Karpas-422 (cell line): ENCODE measurements at regions not wholly inside any gene's neighbourhood (a gene's known extent, or its start where the extent isn't known, plus 50 kb on each side); places are given as distances from the start of the nearest gene placed in this dataset.

ENCODE experiments used
- DNase-seq: peaks from one replicate; pipeline ENCODE4 v3.0.0-alpha.2; 2015
- H2AFZ ChIP-seq: fragments of 200-600 bp; sonication (generic); 2 replicates; pipeline ENCODE4 v1.6.1; 2014; ENCODE audit warnings: antibody characterized with exemption, low read length, mixed read lengths
- H3K27ac ChIP-seq: fragments of 200-600 bp; sonication (generic); 2 replicates; pipeline ENCODE4 v1.5.1; 2014; ENCODE audit warnings: mild to moderate bottlenecking, low read length, moderate library complexity
- H3K27me3 ChIP-seq: fragments of 200-600 bp; sonication (generic); 2 replicates; pipeline ENCODE4 v1.6.1; 2014; ENCODE audit warnings: low read length, mixed read lengths
- H3K36me3 ChIP-seq: fragments of 200-600 bp; sonication (generic); 2 replicates; pipeline ENCODE4 v1.6.1; 2014; ENCODE audit warnings: low read length, mixed read lengths; ENCODE audit not compliant: insufficient read depth
- H3K4me1 ChIP-seq: fragments of 200-600 bp; sonication (generic); 2 replicates; pipeline ENCODE4 v1.6.1; 2014; ENCODE audit warnings: mild to moderate bottlenecking, low read length, mixed read lengths
- H3K4me2 ChIP-seq: fragments of 200-600 bp; sonication (generic); 2 replicates; pipeline ENCODE4 v1.6.1; 2014; ENCODE audit warnings: low read length, low read depth, mild to moderate bottlenecking; ENCODE audit not compliant: poor library complexity, severe bottlenecking
- H3K4me3 ChIP-seq: fragments of 200-600 bp; sonication (generic); 2 replicates; pipeline ENCODE4 v1.5.1; 2014; ENCODE audit warnings: mild to moderate bottlenecking, antibody characterized with exemption, low read length, mixed read lengths
- H3K79me2 ChIP-seq: fragments of 200-600 bp; sonication (generic); 2 replicates; pipeline ENCODE4 v1.6.1; 2014; ENCODE audit warnings: mild to moderate bottlenecking, low read length, mixed read lengths
- H3K9ac ChIP-seq: fragments of 200-600 bp; sonication (generic); 2 replicates; pipeline ENCODE4 v1.6.0; 2014; ENCODE audit warnings: low read length
- H3K9me2 ChIP-seq: fragments of 200-600 bp; sonication (generic), shearing (Covaris generic); replicated peaks from 2 replicates; pipeline ENCODE4 v1.6.0; 2014; ENCODE audit warnings: mild to moderate bottlenecking, low read length, moderate library complexity; ENCODE audit not compliant: insufficient read depth
- H3K9me3 ChIP-seq: fragments of 300-700, 200-600 bp; sonication (generic); 2 replicates; pipeline ENCODE4 v1.6.1; 2014; ENCODE audit warnings: low read length, mixed read lengths
- H4K20me1 ChIP-seq: fragments of 200-600 bp; sonication (generic); 2 replicates; pipeline ENCODE4 v1.6.1; 2014; ENCODE audit warnings: mild to moderate bottlenecking, antibody characterized with exemption, low read length, low read depth; ENCODE audit not compliant: insufficient read depth

DNA sequence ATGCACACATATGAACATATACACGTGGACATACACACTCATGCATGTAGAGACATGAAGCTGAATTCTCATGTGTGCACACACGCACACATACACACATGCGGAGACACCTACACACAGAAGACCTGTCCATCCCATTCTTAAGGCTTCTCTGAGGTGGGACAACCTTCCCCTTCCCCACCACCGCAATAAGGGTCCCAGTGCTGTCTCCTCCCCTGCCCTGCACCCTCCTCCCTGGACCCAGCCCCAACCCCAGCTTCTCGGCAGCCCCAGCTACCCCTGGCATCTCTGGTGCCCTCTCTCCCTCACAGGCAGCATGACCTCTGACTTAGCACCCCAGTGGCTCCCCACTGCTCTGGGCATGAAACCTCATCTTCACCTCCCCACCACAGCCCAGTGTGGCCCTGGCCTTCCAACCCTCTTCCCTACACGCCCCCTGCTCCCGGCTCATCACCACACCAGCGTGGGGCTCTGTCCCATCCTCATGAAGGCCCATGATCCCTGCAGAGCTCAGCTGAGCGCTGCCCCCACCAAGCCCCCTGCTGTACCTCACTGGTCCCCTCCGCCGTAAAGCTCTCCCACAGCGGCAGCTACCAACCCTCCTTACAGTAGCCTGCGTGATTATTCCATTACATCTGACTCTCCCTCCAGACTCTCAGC lies 204.1 kb upstream of the ZNF536 start:
- Histone ChIP-seq H3K79me2 (no peaks in the 10 kb centered on the region), H3K36me3 (no peaks in the 10 kb centered on the region; the same call in 1 of the 2 replicates), H3K4me3 (no peak overlapping the region), H4K20me1 (no peaks in the 10 kb centered on the region), H3K9me3 (no peaks in the 10 kb centered on the region; the same call in 1 of the 2 replicates), H3K9me2 (no peaks in the 10 kb centered on the region), H3K4me1 (peaks cover 18% of the 10 kb centered on the region), H2AFZ (no peak overlapping the region), H3K4me2 (no peak overlapping the region), H3K27me3 (no peaks in the 10 kb centered on the region), H3K27ac (no peak overlapping the region), H3K9ac (no peak overlapping the region)
- no peak for DNase-seq

DNA sequence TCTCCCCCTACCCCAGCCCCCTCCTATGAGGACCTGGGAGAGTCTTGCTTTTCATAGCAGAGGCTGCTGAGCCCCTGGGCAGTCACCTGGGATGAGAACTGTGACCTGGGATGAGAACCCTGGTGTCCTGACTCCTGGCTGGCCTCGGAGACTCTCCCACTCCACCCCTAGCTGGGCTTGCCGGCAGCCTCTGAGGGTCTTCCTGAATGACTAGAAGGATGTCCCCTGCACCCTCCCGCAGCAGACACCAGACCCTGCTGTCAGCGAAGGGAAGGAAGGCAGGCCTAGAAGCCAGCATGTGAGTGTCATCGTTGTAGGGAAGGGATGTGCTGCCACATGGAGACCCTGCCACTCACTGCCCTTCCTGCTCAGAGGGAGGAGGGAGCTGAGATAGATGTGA lies 203.4 kb upstream of the ZNF536 start:
- no peaks in the 10 kb centered on the region; the same call in 1 of the 2 replicates for H3K9me3 ChIP-seq
- no peaks in the 10 kb centered on the region for H3K9me2 ChIP-seq
- no peak overlapping the region for H3K27ac ChIP-seq
- no peak overlapping the region for H3K9ac ChIP-seq
- H3K4me3 ChIP-seq: no peak overlapping the region
- no peak for DNase-seq
- no peaks in the 10 kb centered on the region for H4K20me1 ChIP-seq
- no peak overlapping the region for H2AFZ ChIP-seq
- no peak overlapping the region for H3K4me2 ChIP-seq
- no peaks in the 10 kb centered on the region for H3K79me2 ChIP-seq
- no peaks in the 10 kb centered on the region; the same call in 1 of the 2 replicates for H3K36me3 ChIP-seq
- H3K4me1 ChIP-seq: peaks cover 12% of the 10 kb centered on the region
- no peaks in the 10 kb centered on the region for H3K27me3 ChIP-seq

DNA sequence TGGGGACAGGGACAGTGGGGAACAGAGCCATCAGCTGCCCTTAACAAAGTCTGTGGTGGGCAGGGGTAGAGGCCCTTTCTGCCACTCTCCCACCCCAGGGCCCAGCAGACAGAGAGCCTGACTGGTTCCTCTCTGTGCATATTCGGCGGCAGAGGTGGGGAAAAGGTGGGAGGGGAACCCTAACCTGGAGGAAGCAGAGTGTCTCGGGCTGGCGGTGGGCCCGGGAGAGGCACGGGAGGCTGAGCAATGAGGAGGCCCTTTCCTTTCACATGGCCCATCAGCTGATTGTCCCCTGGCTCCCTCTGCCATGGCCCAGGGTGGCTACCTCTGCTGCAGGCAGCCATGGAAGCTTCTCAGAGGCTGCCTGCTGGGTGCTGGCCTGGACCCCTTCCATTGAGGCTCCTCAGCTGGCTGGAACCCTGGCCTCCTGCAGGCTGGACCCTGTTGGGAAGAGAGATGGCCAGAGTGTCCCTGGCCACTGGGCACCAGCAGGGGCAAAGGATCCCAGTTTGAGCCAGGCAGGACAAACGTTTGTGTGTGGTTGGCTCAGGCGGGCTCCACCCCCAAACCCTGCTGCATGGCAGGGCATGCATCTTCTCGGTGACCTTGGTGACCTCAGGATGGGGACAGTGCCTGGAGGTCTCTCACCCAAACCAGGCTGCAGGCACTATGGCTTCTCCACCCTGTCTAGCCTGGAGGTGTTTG lies 202.8 kb upstream of the ZNF536 start:
- Histone ChIP-seq H3K9me3 (no peaks in the 10 kb centered on the region; the same call in 1 of the 2 replicates), H3K27me3 (no peaks in the 10 kb centered on the region), H3K36me3 (no peaks in the 10 kb centered on the region; the same call in 1 of the 2 replicates), H3K4me2 (no peak overlapping the region), H3K4me3 (no peak overlapping the region), H3K79me2 (no peaks in the 10 kb centered on the region), H2AFZ (no peak overlapping the region), H3K27ac (no peak overlapping the region), H4K20me1 (no peaks in the 10 kb centered on the region), H3K9ac (no peak overlapping the region), H3K4me1 (peaks cover 8% of the 10 kb centered on the region), H3K9me2 (no peaks in the 10 kb centered on the region)
- DNase-seq: no peak

DNA sequence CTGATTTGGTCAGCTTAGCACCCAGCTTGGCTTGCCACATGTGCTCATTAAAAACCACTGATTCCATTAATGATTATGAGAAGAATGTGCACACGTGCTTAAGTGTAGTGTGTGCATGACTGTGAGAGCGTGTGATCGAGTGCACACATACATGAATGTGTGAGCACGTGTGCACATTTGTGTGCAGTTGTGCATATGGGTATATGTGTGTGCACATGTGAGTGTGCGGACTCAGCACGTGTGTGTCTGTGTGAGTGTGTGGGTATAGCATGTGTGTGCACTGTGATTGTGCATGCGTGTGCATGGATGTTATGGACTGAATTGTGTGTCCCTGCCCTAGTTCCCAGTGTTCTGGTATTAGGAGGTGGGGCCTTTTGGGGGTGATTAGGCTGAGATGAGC lies 202.1 kb upstream of the ZNF536 start:
- Histone ChIP-seq H3K9me2 (no peaks in the 10 kb centered on the region), H3K27ac (no peak overlapping the region), H2AFZ (no peak overlapping the region), H3K79me2 (no peaks in the 10 kb centered on the region), H3K4me3 (no peak overlapping the region), H3K4me2 (no peak overlapping the region), H3K36me3 (no peaks in the 10 kb centered on the region), H3K4me1 (peaks cover 8% of the 10 kb centered on the region), H3K27me3 (no peaks in the 10 kb centered on the region), H4K20me1 (no peaks in the 10 kb centered on the region), H3K9ac (no peak overlapping the region), H3K9me3 (no peaks in the 10 kb centered on the region; the same call in 1 of the 2 replicates)
- no peak for DNase-seq

- no peaks in the 10 kb centered on the region for H4K20me1 ChIP-seq
- H3K4me3 ChIP-seq: no peak overlapping the region
- no peak overlapping the region for H3K4me2 ChIP-seq
- H3K27me3 ChIP-seq: no peaks in the 10 kb centered on the region
- H3K9ac ChIP-seq: no peak overlapping the region
- no peak for DNase-seq
- H3K36me3 ChIP-seq: no peaks in the 10 kb centered on the region
- H3K27ac ChIP-seq: no peak overlapping the region
- H3K9me2 ChIP-seq: no peaks in the 10 kb centered on the region
- H3K79me2 ChIP-seq: no peaks in the 10 kb centered on the region
- H3K4me1 ChIP-seq: peaks cover 12% of the 10 kb centered on the region
- H2AFZ ChIP-seq: no peak overlapping the region
- no peaks in the 10 kb centered on the region; the same call in 1 of the 2 replicates for H3K9me3 ChIP-seq
These were observed 201.6 kb upstream of the ZNF536 start for GRCh38 chr19:30170495-30171137.

DNA sequence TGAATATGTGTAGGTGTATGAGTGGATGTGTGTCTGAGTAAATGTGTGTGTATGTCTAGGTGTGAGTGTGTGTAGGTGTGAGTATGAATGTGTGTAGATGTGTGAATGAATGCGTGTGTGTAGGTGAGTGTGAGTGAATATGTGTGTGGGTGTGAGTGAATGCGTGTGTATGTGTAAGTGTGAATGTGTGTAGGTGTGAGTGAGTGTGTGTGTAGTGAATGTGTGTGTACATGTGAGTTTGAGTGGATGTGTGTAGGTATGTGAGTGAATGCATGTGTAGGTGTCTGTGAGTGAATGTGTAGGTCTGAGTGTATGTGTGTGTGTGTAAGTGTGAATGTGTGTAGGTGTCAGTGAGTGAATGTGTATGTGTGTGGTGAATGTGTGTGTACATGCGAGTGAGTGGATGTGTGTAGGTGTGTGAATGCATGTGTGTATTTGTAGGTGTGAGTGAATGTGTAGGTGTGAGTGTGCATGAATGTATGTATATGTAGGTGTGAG lies 201.0 kb upstream of the ZNF536 start:
- Histone ChIP-seq H3K27ac (no peak overlapping the region), H4K20me1 (no peaks in the 10 kb centered on the region), H3K9me2 (no peaks in the 10 kb centered on the region), H3K36me3 (no peaks in the 10 kb centered on the region), H3K9me3 (no peaks in the 10 kb centered on the region; the same call in 1 of the 2 replicates), H3K9ac (no peak overlapping the region), H3K4me3 (no peak overlapping the region), H3K27me3 (no peaks in the 10 kb centered on the region), H3K4me2 (no peak overlapping the region), H3K79me2 (no peaks in the 10 kb centered on the region), H3K4me1 (peaks cover 17% of the 10 kb centered on the region), H2AFZ (no peak overlapping the region)
- no peak for DNase-seq

DNA sequence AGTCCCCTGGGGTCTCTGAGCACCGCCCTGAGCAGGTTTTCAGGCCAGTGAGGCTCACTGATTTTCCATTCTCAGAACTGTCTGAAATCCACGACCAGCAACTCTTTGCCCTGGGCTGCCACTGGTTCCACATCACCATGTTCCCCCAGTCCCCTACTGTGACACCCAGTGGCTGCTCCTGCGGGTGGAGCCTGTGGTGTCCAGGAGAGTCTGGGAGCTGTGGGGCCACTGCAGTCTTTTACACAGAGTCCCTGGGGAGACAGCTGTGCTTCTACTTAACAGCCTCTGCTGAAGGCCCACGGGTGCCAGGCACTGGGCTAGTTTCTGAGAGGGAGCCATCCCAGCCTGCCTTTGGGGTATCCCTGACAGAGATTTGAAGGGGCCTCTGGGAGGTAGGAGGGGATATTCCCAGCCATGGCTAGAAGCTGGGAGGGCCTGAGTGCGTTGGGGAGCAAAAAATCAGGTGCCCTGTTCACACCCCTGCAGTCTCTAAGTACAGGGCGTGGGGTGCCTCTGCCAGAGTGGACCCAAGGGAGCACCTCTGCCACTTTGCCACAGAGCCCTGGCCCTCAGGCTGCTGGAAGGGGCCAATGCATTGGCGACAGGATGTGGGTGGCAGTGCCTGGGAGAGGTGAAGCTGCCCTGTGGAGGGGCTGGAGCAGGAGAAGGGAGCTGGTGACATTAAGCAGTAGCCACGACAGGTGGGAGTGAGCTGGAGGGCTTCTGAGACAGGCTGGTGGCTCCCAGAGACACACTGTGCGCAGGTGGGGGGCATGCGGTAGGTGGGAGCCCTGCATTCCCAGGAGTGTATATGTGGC lies 200.2 kb upstream of the ZNF536 start:
- Histone ChIP-seq H3K9me2 (no peaks in the 10 kb centered on the region), H3K4me2 (no peak overlapping the region), H3K4me1 (peaks cover 20% of the 10 kb centered on the region), H4K20me1 (no peaks in the 10 kb centered on the region), H3K9me3 (no peaks in the 10 kb centered on the region; the same call in 1 of the 2 replicates), H3K27ac (no peak overlapping the region), H3K79me2 (no peaks in the 10 kb centered on the region), H3K36me3 (no peaks in the 10 kb centered on the region), H2AFZ (no peak overlapping the region), H3K4me3 (no peak overlapping the region), H3K27me3 (no peaks in the 10 kb centered on the region), H3K9ac (no peak overlapping the region)
- DNase-seq: no peak
